ENCODE measurements at regions not wholly inside any gene's neighbourhood (a gene's known extent, or its start where the extent isn't known, plus 50 kb on each side); places are given as distances from the start of the nearest gene placed in this dataset.

- TF ChIP-seq, protein P1, sequence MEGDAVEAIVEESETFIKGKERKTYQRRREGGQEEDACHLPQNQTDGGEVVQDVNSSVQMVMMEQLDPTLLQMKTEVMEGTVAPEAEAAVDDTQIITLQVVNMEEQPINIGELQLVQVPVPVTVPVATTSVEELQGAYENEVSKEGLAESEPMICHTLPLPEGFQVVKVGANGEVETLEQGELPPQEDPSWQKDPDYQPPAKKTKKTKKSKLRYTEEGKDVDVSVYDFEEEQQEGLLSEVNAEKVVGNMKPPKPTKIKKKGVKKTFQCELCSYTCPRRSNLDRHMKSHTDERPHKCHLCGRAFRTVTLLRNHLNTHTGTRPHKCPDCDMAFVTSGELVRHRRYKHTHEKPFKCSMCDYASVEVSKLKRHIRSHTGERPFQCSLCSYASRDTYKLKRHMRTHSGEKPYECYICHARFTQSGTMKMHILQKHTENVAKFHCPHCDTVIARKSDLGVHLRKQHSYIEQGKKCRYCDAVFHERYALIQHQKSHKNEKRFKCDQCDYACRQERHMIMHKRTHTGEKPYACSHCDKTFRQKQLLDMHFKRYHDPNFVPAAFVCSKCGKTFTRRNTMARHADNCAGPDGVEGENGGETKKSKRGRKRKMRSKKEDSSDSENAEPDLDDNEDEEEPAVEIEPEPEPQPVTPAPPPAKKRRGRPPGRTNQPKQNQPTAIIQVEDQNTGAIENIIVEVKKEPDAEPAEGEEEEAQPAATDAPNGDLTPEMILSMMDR (optimal IDR thresholded peaks at IDR 0.05 in 1 of 3, IDR thresholded peaks at IDR 0.05 in 1 of 3, conservative IDR thresholded peaks at IDR 0.05 in 1 of 3; ENCODE audit: extremely low read depth in 1 of 3, insufficient read depth in 2 of 3, low read length in 3 of 3): no peak
- no peak for TF ChIP-seq EZH2 (IDR thresholded peaks at IDR 0.05; ENCODE audit: low read length)
Measured at GRCh38 chr10:20682782-20683181, 214.3 kb downstream of the NEBL start.

All from keratinocyte (primary cell).